ENCODE measurements at regions not wholly inside any gene's neighbourhood (a gene's known extent, or its start where the extent isn't known, plus 50 kb on each side); places are given as distances from the start of the nearest gene placed in this dataset.

DNA sequence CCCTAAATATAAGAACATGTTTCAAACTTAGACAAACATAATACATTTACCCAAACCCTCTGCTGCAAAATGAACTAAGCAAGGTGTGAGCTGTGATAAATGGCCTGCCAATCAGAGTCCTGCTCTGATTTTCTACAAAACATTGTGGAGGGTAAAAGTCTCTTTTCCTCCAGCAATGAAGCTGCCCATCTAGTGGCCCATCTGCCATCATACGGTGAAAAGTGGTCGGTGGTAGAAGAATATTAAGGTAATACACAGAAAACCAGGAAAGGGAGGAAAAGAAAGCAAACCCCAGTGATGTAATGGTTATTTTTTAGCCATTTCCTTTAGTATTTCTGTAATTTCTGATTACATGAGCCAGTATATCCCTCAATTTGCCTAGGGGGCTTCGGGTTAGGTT is 838.1 kb downstream of the TBL1XR1 start:
- no peak for DNase-seq (ENCODE audit: extremely low spot score)
- ChIA-PET CTCF (no interaction called here), POLR2A (no interaction called here)
- TF ChIP-seq, protein P1, sequence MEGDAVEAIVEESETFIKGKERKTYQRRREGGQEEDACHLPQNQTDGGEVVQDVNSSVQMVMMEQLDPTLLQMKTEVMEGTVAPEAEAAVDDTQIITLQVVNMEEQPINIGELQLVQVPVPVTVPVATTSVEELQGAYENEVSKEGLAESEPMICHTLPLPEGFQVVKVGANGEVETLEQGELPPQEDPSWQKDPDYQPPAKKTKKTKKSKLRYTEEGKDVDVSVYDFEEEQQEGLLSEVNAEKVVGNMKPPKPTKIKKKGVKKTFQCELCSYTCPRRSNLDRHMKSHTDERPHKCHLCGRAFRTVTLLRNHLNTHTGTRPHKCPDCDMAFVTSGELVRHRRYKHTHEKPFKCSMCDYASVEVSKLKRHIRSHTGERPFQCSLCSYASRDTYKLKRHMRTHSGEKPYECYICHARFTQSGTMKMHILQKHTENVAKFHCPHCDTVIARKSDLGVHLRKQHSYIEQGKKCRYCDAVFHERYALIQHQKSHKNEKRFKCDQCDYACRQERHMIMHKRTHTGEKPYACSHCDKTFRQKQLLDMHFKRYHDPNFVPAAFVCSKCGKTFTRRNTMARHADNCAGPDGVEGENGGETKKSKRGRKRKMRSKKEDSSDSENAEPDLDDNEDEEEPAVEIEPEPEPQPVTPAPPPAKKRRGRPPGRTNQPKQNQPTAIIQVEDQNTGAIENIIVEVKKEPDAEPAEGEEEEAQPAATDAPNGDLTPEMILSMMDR (IDR thresholded peaks at IDR 0.05; ENCODE audit: control extremely low read depth, extremely low read depth, low read depth, missing control alignments): no peak

DNA sequence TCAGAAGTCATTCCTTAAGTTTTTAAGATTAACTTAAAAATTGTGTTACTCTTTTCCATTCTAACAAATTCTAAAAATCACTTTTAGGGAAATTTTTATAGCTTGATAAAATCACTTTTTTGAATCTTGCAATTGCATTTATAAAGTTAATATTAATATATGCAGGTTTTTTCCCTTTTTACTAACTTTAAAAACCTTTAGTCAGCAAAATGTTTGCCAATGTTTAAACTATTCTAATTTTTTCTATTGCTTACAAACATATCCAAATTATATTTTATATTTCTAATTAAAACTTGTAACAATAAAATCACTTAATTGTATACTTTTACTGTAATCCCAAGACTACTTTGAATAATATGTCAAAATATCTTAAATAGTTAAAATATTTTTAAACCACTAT is 839.4 kb downstream of the TBL1XR1 start:
- DNase-seq (ENCODE audit: extremely low spot score): no peak

DNA sequence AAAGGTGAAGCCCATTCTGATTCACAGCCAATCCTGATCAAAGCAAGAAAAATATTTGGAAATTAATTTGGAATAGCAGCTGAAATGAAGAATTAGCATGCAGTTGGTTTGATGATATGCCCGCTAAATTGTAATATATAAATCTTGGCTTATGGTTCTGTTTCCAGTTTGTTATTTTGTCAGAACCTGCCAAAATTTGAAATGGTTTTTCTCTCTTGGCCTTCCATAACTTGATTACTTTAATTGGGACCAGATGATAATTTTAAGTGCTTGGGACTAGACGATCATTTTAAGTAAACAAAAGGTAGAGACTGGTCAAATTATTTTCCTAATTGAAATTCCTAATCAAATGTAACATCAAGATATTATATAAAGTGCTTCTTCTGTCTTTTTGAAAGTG is 842.4 kb downstream of the TBL1XR1 start:
- TF ChIP-seq, protein P1 (IDR thresholded peaks at IDR 0.05; ENCODE audit: control extremely low read depth, extremely low read depth, low read depth, missing control alignments): no peak
- DNase-seq (ENCODE audit: extremely low spot score): no peak
- ChIA-PET CTCF (interaction anchor here (1.6 kb wide), 1 partner anchor 13 kb away, joined by 4 read pairs; no protein-coding TSS in a partner anchor), POLR2A (no interaction called here)

More for the DNA sequence above, 839.4 kb downstream of the TBL1XR1 start:
- TF ChIP-seq, protein P1 (IDR thresholded peaks at IDR 0.05; ENCODE audit: control extremely low read depth, extremely low read depth, low read depth, missing control alignments): no peak
- CTCF ChIA-PET: interaction anchor here (1.2 kb wide), 1 partner anchor 44 kb away, joined by 3 read pairs; no protein-coding TSS in a partner anchor
- POLR2A ChIA-PET: no interaction called here

DNA sequence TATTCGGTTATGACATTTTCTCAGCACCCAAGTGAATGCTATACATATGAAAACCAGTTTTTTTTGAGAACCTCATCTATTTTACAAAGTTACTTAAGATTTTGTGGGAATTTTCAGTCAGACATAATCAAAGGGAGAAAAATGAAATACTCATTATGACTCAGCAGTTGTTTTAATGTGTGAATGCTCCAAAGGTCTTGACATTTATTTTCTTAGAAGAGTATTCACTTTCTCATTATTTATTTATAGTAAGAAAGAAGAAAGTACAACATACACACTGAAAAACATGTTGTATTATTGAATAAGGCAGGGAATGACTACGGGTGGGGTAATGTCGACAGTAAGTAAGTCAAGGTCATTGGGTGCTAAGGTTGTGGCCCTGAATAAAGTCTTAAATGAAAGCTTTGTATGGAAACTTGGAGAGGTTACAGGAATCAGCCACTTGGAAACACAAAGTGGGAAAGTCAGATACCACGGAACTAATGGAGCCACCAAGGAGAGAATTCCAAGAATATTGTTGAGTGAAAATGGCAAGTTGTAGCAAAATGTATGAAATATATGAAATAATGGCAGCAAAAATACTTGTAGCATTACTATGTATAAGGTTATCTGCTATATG is 844.5 kb downstream of the TBL1XR1 start:
- no peak for DNase-seq (ENCODE audit: extremely low spot score)
- TF ChIP-seq, protein P1 (IDR thresholded peaks at IDR 0.05; ENCODE audit: control extremely low read depth, extremely low read depth, low read depth, missing control alignments): no peak
- ChIA-PET CTCF (no interaction called here), POLR2A (no interaction called here)

DNA sequence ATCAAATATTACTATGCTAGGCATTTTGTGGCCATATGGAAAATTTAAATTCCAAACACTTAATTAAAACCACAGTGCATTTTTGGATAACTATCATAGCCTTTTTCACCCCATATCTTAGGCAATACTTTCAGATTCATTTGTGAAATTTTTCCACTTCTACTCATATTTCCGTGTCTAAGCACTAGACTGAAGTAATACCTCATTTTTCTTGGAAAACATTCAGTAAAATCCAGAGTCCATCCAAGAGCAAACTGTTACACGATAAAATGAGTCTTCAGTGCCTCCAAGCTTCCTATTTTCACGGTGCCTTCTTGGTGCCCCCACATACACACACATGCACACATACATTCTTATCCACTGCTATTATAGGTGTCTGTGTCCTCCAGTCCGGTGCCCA is 845.9 kb downstream of the TBL1XR1 start:
- POLR2A ChIA-PET: no interaction called here
- TF ChIP-seq, protein P1 (IDR thresholded peaks at IDR 0.05; ENCODE audit: control extremely low read depth, extremely low read depth, low read depth, missing control alignments): no peak
- CTCF ChIA-PET: no interaction called here
- no peak for DNase-seq (ENCODE audit: extremely low spot score)

DNA sequence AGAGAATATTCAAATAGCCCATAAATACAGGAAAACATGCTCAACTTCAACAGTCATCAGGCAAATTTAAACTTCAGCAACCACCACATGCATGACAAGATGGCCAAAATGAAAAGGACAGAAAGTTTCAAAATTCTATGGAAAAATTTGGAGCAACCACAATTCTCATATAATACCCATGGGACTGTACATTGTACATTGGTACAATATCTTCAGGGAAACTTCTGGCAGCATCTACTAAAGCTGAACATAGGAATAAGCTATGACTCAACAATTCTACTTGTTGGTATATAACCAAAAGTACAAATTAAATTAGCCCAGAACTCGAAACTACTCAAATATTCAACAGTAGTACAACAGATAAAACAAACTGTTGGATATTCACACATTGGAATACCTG is 847.6 kb downstream of the TBL1XR1 start:
- TF ChIP-seq, protein P1 (IDR thresholded peaks at IDR 0.05; ENCODE audit: control extremely low read depth, extremely low read depth, low read depth, missing control alignments): no peak
- no peak for DNase-seq (ENCODE audit: extremely low spot score)
- CTCF ChIA-PET: interaction anchor here (1.0 to 1.1 kb wide), 2 partner anchors 16 to 42 kb away, joined by 3 read pairs; no protein-coding TSS in a partner anchor
- POLR2A ChIA-PET: no interaction called here
